Activated CD8-positive, alpha-beta T cell treated with anti-CD3 and anti-CD28 coated beads for 36 hours (primary cell): ENCODE measurements at regions not wholly inside any gene's neighbourhood (a gene's known extent, or its start where the extent isn't known, plus 50 kb on each side); places are given as distances from the start of the nearest gene placed in this dataset.
A peak's percentile ranks its signal among the peaks of the same experiment; 100 is the strongest.

Experiments used
- ATAC-seq: fragments of 200-7000 bp; cut with Tn5 transposase; one replicate; pipeline ENCODE4 v1.10.0; 2021; ENCODE audit warnings: mild to moderate bottlenecking, moderate library complexity
- CTCF ChIA-PET: fragments of 350-600 bp; sonication (Branson Sonifier 250); formaldehyde crosslinking; loops from one replicate; lab custom pipeline; 2021; ENCODE audit warnings: antibody characterized with exemption; lab: Charles Lee
- POLR2A ChIA-PET: fragments of 350-600 bp; sonication (Branson Sonifier 250); formaldehyde crosslinking; loops from one replicate; lab custom pipeline; 2021; ENCODE audit warnings: antibody characterized with exemption; lab: Charles Lee
- DNase-seq: peaks from one replicate; pipeline ENCODE4 v3.0.0-alpha.2; 2020
- H3K27ac Mint-ChIP-seq: one replicate; pipeline ENCODE4 v1.8.0; 2021; ENCODE audit warnings: mild to moderate bottlenecking, mixed read lengths
- H3K27me3 Mint-ChIP-seq: one replicate; pipeline ENCODE4 v1.8.0; 2021; ENCODE audit warnings: mixed read lengths
- H3K36me3 Mint-ChIP-seq: one replicate; pipeline ENCODE4 v1.8.0; 2021; ENCODE audit warnings: low read depth, mixed read lengths
- H3K4me1 Mint-ChIP-seq: one replicate; pipeline ENCODE4 v1.8.0; 2021; ENCODE audit warnings: low read depth, mixed read lengths
- H3K4me3 Mint-ChIP-seq: one replicate; pipeline ENCODE4 v1.8.0; 2021; ENCODE audit warnings: mild to moderate bottlenecking, moderate library complexity, mixed read lengths
- H3K9me3 Mint-ChIP-seq: one replicate; pipeline ENCODE4 v1.8.0; 2021; ENCODE audit warnings: mixed read lengths
- CTCF ChIP-seq: fragments of 200-600 bp; IDR thresholded peaks from one replicate; pipeline ENCODE4 v1.8.0; 2022; ENCODE audit warnings: antibody characterized with exemption, mild to moderate bottlenecking
- intact Hi-C: fragments of 100-400 bp; cut with micrococcal nuclease; formaldehyde crosslinking; loops from one replicate; pipeline ENCODE4 v1.10.0; 2022

GRCh38 chr2:38480617-38481016, 103.5 kb upstream of the ATL2 start:
- CTCF ChIA-PET = interaction anchor here (1.4 to 2.2 kb wide), 2 partner anchors 28 to 165 kb away, joined by 4 to 9 read pairs; no protein-coding TSS in a partner anchor
- intact Hi-C loops = no loop called here
- Mint-ChIP-seq H3K27ac (no peak overlapping the region), H3K9me3 (peaks cover 11% of the 10 kb centered on the region), H3K4me3 (no peak overlapping the region), H3K36me3 (no peaks in the 10 kb centered on the region), H3K27me3 (peaks cover 4% of the 10 kb centered on the region), H3K4me1 (peaks cover under 1% of the 10 kb centered on the region)
- ATAC-seq = no peak
- POLR2A ChIA-PET = no interaction called here
- TF ChIP-seq CTCF = no peak
- DNase-seq = no peak

DNA sequence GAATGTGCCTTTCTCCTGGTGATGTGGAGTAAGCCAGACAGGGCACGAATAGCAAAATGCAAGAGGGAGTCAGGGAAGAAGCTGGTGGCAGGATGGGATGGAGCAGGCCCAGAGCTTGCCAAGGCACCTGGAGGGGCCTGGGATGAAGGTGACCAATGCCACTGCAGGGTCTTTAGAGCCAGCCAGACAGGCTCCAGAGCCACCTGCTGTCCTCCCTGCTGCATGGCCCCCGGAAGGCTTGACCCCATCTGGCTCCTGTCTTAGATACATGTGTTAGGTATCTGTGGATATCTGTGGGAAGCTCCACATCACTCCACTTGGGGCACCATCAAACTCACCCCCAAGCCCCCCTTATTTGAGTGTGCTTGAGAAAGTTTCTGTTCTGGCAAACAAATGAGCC, 99.9 kb upstream of the ATL2 start:
- peaks cover 11% of the 10 kb centered on the region for H3K9me3 Mint-ChIP-seq
- DNase-seq = no peak
- no peak overlapping the region for H3K4me3 Mint-ChIP-seq
- H3K36me3 Mint-ChIP-seq = no peaks in the 10 kb centered on the region
- ChIA-PET POLR2A (no interaction called here), CTCF (no interaction called here)
- intact Hi-C loops = no loop called here
- TF ChIP-seq CTCF = no peak
- peaks cover 28% of the 10 kb centered on the region for H3K4me1 Mint-ChIP-seq
- no peak for ATAC-seq
- H3K27me3 Mint-ChIP-seq = peaks cover 16% of the 10 kb centered on the region
- H3K27ac Mint-ChIP-seq = no peak overlapping the region

- DNase-seq = no peak
- POLR2A ChIA-PET = interaction anchor here (1.4 kb wide), 1 partner anchor 100 kb away, joined by 3 read pairs; no protein-coding TSS in a partner anchor
- H3K4me3 Mint-ChIP-seq = no peak overlapping the region
- no peak overlapping the region for H3K27ac Mint-ChIP-seq
- H3K9me3 Mint-ChIP-seq = peaks cover 2% of the 10 kb centered on the region
- no peak for ATAC-seq
- CTCF ChIA-PET = interaction anchor here (2.4 kb wide), 1 partner anchor 160 kb away, joined by 9 read pairs; no protein-coding TSS in a partner anchor
- H3K27me3 Mint-ChIP-seq = peaks cover 19% of the 10 kb centered on the region
- intact Hi-C loops = no loop called here
- H3K36me3 Mint-ChIP-seq = no peaks in the 10 kb centered on the region
- TF ChIP-seq CTCF = no peak
- peaks cover 28% of the 10 kb centered on the region for H3K4me1 Mint-ChIP-seq
These were observed 98.5 kb upstream of the ATL2 start for GRCh38 chr2:38475567-38475881.

DNA sequence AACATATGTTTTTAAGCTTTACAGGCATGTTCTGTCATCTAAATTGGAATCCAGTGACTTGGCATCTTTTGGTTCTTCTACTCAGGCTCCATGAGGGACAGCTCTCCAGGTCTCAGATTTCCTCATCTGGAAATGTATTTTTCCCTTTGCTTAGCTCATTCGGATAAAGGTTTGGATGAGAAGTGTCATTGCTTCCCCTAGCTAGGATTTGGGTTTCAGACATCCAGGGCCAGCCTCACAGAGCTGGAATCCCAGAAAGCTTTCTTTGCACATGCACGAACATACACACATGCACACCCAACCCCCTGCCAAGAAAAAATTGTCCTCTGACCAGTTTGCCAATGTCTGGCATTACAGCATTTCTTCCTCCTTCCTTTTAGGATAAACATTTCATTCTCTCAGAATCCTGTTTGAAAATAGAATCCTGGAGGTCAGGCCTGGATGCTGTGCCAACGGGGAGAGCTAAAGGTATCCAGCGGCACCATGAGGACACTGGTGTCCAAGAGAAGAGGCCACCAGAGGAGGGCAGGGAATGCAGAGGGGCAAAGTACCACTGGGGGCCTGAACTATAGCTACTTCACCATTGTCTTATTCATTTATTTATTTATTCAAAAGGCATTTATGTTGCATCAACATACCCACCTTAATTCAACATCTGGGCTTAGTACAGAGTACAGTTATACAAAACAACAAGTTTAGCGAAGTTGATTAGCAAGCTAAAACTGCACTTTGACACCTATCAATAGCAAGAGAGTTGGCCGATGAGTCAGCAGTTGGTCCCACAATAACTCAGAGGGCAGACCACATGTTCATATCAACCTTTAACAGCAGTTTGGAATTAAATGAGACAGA, 97.9 kb upstream of the ATL2 start:
- no peak overlapping the region for H3K27ac Mint-ChIP-seq
- H3K9me3 Mint-ChIP-seq = no peaks in the 10 kb centered on the region
- H3K4me1 Mint-ChIP-seq = peaks cover 28% of the 10 kb centered on the region
- peaks cover 19% of the 10 kb centered on the region for H3K27me3 Mint-ChIP-seq
- ChIA-PET CTCF (interaction anchor here (0.7 to 2.4 kb wide), 5 partner anchors 9 to 159 kb away, joined by 3 to 9 read pairs (median 4); no protein-coding TSS in a partner anchor), POLR2A (interaction anchor here (1.2 to 1.4 kb wide), 2 partner anchors 99 to 160 kb away, joined by 3 read pairs; no protein-coding TSS in a partner anchor)
- ATAC-seq = peak; percentile 64
- H3K36me3 Mint-ChIP-seq = no peaks in the 10 kb centered on the region
- no peak for TF ChIP-seq CTCF
- intact Hi-C loops = no loop called here
- peak; percentile 62 for DNase-seq
- H3K4me3 Mint-ChIP-seq = no peak overlapping the region

DNA sequence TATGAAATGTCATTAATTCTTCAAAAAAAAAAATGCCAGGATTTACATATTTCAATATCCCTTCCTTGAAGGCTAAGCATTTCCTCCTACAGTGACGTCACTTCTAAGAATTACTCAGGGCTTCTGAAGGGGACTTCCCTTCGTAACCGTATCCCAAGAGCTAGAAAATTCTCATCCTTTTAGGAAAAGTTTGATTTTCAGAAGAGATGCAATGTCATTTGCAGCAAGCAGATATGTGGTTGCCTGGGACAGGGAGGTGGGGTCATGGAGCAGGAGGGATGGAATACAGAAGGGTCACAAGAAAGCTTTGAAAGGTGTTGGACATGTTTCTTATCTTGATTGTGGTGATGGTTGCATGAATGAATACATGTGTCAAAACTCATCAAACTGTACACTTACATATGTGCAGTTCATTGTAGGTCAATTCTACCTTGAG, 97.0 kb upstream of the ATL2 start:
- Mint-ChIP-seq H3K4me1 (peaks cover 28% of the 10 kb centered on the region), H3K4me3 (no peak overlapping the region), H3K27me3 (peaks cover 19% of the 10 kb centered on the region), H3K36me3 (no peaks in the 10 kb centered on the region), H3K9me3 (no peaks in the 10 kb centered on the region), H3K27ac (peak overlapping the region; percentile 48)
- no peak for TF ChIP-seq CTCF
- CTCF ChIA-PET = interaction anchor here (1.0 to 2.4 kb wide), 5 partner anchors 9 to 158 kb away, joined by 3 to 9 read pairs (median 7); no protein-coding TSS in a partner anchor
- no peak for DNase-seq
- POLR2A ChIA-PET = interaction anchor here (1.2 to 1.4 kb wide), 2 partner anchors 98 to 159 kb away, joined by 3 read pairs; no protein-coding TSS in a partner anchor
- ATAC-seq = peak; percentile 60
- intact Hi-C loops = no loop called here
